GM06990 (cell line): ENCODE measurements at regions not wholly inside any gene's neighbourhood (a gene's known extent, or its start where the extent isn't known, plus 50 kb on each side); places are given as distances from the start of the nearest gene placed in this dataset.

ENCODE experiments used
- DNase-seq: peaks from one replicate; pipeline ENCODE4 v3.0.0-alpha.2; 2011; ENCODE audit not compliant: insufficient read length; ENCODE audit errors: extremely low read depth
- H3K27me3 ChIP-seq: replicated peaks from 2 replicates; pipeline ENCODE4 v1.6.0; 2011; ENCODE audit warnings: low read length; ENCODE audit not compliant: control insufficient read depth, insufficient read depth
- H3K36me3 ChIP-seq: 2 replicates; pipeline ENCODE4 v1.5.1; 2011; ENCODE audit warnings: low read length; ENCODE audit not compliant: control insufficient read depth, insufficient read depth
- H3K4me3 ChIP-seq: replicated peaks from 2 replicates; pipeline ENCODE4 v1.5.1; 2011; ENCODE audit warnings: low read depth, mild to moderate bottlenecking, control low read depth, low read length
- CTCF ChIP-seq: IDR thresholded peaks from 2 replicates; pipeline ENCODE4 v1.5.1; 2011; ENCODE audit warnings: low read length, control low read depth, mild to moderate bottlenecking, inconsistent platforms; ENCODE audit not compliant: insufficient read depth, poor library complexity, severe bottlenecking

DNA sequence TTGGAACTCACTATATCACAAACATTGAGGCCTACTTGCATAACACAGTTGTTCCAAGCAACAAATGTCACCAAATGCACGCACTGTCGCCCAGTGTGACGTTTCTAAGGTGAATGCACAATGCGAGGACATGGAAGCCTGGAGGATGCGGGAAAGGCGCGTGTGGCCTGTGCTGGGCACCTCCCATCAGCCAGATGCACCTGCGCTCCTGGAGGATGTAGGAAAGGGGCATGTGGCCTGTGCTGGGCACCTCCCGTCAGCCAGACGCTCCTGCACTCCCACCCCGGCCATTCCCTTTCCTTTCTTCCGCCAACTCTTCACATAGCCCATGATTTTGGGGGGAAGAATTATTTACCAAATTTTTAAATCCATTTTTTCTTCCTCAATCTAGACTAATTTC, 202.4 kb upstream of the SOX1 start:
- Histone ChIP-seq H3K4me3 (no peak overlapping the region), H3K27me3 (no peaks in the 10 kb centered on the region), H3K36me3 (no peaks in the 10 kb centered on the region)
- TF ChIP-seq CTCF: no peak
- no peak for DNase-seq

- no peak for DNase-seq
- no peaks in the 10 kb centered on the region for H3K27me3 ChIP-seq
- no peak overlapping the region for H3K4me3 ChIP-seq
- no peak for TF ChIP-seq CTCF
- no peaks in the 10 kb centered on the region for H3K36me3 ChIP-seq
Observed at GRCh38 chr13:111865046-111865445, 201.9 kb upstream of the SOX1 start.

- Histone ChIP-seq H3K4me3 (no peak overlapping the region), H3K36me3 (no peaks in the 10 kb centered on the region), H3K27me3 (no peaks in the 10 kb centered on the region)
- no peak for TF ChIP-seq CTCF
- DNase-seq: no peak
Observed at GRCh38 chr13:111865826-111866225, 201.1 kb upstream of the SOX1 start.

GRCh38 chr13:111866731-111867245, 200.2 kb upstream of the SOX1 start:
- Histone ChIP-seq H3K4me3 (no peak overlapping the region), H3K36me3 (no peaks in the 10 kb centered on the region), H3K27me3 (no peaks in the 10 kb centered on the region)
- TF ChIP-seq CTCF: no peak
- no peak for DNase-seq

- DNase-seq: no peak
- H3K4me3 ChIP-seq: no peak overlapping the region
- no peaks in the 10 kb centered on the region for H3K27me3 ChIP-seq
Observed at GRCh38 chr13:111867657-111868056, 199.3 kb upstream of the SOX1 start.

More at GRCh38 chr13:111867657-111868056, 199.3 kb upstream of the SOX1 start:
- no peak for TF ChIP-seq CTCF
- no peaks in the 10 kb centered on the region for H3K36me3 ChIP-seq
